HG03039 (cell line): ENCODE measurements at regions not wholly inside any gene's neighbourhood (a gene's known extent, or its start where the extent isn't known, plus 50 kb on each side); places are given as distances from the start of the nearest gene placed in this dataset.

Experiments used
- ATAC-seq: cut with Tn5 transposase; IDR thresholded peaks from one replicate; pipeline ENCODE4 v1.9.1; 2021; ENCODE audit warnings: mild to moderate bottlenecking, moderate library complexity; ENCODE audit not compliant: unreplicated experiment

- ATAC-seq = no peak
Observed at GRCh38 chr14:101705733-101706508, 55.6 kb upstream of the PPP2R5C start.

- ATAC-seq = no peak
Observed at GRCh38 chr14:101706509-101707067, 54.9 kb upstream of the PPP2R5C start.

- ATAC-seq = no peak
Observed at GRCh38 chr14:101707068-101707842, 54.3 kb upstream of the PPP2R5C start.

GRCh38 chr14:101707863-101708620 lies 53.5 kb upstream of the PPP2R5C start:
- no peak for ATAC-seq

GRCh38 chr14:101708853-101709532 lies 52.5 kb upstream of the PPP2R5C start:
- no peak for ATAC-seq

DNA sequence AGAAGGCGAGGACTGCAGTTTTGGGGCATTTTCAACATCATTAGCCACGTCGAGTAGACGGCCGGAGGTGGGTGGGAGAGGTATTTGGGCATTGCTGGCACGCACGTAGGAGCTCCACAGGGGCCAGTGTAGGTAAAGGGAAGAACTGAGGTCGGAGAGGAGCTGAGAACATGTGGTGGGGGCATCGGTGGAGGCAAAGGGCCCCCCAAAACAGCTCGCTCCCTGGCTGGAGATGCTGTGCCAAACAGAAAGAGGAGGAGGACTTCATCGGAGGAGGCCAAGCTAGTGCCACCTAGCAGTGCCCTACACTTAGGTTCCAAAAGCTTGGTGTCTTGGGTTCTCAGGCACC lies 52.0 kb upstream of the PPP2R5C start:
- ATAC-seq = no peak

DNA sequence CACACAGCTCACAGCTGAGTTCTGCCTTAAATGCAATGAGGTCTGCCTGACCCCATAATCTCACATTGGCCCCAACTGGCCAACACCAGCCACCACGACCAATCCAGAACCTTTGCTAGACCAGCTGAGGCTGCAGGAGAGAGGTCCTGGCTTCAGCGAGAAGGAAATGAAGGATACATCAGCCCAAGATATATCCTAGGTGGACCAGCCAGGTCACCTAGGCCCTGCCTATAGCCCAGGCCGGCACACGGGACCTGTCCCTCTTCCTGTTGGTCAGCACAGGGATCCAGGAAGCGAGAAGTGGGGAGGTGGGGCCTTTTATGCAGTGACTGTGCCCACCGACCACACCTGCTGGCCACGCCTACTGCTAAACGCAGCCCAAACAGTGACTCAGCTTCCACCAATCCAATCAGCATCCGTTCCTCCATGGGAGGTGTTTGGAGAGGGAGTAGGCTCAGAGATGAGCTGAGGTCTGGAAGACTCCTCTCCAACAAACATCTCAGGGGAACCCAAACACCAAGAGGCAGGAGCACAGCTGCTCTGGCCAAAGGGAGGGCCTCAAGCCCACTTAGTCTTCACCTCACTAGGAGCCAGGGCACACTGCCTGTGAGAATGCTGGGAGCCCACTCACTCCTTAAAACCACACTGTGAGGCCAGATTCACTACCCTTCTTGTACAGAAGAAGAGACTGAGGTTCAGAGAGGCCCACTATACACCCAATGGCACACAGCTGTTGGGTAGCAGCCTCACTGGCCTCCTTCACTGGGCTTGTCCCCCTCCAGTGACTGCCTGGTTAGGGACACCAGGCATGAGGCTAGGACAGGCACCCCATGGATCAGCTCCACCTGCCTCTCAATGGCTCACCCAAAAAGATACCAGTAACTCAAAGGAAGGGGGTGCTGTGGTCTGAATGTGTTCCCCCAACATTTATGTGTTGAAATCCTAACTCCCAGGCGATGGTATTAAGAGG lies 51.3 kb upstream of the PPP2R5C start:
- ATAC-seq = no peak

GRCh38 chr14:101711041-101711856 lies 50.3 kb upstream of the PPP2R5C start:
- no peak for ATAC-seq
